Suppressor macrophage treated with lipopolysaccharide for 1 hour (primary cell): ENCODE measurements at regions not wholly inside any gene's neighbourhood (a gene's known extent, or its start where the extent isn't known, plus 50 kb on each side); places are given as distances from the start of the nearest gene placed in this dataset.

Experiments used
- DNase-seq, 3 donors: peaks; one replicate each; pipeline ENCODE4 v3.0.0-alpha.2; 2020 to 2022

DNA sequence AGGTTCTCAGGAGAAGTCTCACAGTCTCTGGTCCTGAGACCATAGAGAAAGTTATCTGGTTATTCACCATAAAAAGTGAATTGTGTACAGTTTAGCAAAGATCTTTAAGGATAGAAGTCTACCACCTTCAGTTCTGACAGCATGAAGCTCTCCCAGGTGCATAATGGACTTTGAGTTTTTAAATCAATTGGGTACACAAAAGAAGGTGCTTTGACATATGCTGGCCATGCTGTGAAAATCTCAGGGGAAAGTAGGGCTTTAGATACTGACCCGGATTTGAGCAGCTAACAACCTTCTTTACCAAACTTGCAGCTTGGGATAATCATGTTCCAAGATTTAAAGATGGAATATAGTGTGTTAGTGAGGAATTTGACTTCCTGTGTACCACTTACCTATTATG lies 264.2 kb downstream of the ZSWIM6 start:
- no peak for DNase-seq

DNA sequence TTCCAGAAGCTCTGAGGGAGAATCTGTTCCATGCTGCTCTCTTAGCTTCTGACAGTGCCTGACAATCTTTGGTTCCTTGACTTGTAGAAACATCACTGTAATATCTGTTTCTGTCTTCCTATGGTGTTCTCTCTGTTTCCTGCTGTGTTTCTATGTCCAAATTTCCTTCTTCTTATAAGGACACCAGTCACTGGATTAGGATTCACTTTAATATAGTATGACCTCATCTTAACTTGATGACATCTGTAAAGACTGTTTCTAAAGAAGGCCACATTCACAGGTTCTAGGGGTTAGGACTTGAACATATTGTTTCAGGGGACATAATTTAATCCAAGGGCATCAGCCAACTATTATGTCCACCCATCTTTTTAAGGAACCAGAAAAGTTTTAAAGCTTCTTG lies 265.6 kb downstream of the ZSWIM6 start:
- DNase-seq, result no peak

DNA sequence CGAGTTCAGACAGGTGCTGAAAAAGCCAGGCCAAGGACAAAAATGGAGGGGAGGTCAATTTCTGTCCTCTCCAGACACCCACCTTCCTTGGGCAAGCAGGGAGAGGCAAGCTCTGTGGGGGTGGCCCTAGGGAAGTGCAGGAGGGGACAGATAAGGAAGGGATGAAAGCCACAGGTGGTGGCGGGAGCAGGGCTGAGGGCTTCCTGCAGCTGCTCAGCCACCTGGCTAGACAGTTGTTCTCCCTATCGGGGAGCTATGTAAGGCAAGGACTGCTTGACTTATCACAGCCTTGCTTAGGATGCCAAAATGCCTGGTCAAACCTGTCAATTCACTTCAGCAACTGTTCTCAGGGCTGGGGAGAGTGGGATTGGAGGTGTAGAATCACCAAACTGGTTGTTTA lies 266.1 kb downstream of the ZSWIM6 start:
- no peak for DNase-seq

DNA sequence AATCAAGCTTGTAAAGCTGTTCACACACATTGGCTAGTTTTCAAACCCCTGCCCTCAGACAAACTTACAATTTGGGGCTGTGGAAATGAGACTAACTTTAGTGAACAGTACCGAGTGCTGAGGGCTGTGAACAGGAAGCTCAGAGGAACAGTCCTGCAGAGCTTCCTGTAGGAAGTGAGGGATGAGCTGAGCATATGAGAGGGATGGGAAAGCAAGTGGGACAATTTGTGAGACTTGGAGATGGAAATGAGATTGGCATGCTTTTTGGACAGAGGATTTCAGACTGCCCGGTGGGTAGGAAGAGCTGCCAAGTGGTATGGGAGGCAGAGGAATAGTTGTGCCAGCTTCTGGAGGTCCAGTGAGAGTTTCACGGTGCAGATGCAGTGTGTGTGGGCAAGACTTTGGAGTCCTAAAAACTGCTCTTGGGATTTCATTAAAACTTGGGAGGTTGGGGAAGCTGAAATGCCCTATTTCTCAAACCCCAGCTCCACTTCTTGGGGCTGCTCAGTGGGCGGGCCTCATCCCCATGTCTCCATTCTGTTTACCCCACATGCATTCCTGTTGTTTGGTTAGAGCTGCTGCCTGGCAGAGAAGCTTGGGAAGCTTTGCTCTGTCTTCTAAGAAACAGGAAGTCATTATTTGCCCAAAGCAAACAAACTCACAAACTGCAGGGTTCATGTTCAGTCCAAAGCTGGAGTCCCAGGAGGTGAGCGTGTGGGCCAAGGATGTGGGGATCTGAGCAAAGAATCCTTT lies 267.5 kb downstream of the ZSWIM6 start:
- no peak for DNase-seq

DNA sequence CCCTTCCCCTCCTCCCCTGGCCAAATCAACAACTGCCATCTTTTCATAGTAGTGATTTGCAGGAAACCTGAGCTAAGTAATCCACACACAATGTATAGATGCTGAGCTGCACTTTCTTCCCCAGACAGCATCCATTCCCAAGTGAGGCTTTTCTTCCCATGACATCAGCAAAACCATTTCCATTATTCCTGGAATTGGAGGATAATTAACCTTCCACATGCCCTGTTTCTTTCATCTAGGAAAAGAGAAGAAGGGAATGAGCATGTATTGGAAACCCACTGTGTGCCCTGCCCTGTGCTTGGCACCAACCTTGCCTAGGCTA lies 268.0 kb downstream of the ZSWIM6 start:
- DNase-seq, result no peak

DNA sequence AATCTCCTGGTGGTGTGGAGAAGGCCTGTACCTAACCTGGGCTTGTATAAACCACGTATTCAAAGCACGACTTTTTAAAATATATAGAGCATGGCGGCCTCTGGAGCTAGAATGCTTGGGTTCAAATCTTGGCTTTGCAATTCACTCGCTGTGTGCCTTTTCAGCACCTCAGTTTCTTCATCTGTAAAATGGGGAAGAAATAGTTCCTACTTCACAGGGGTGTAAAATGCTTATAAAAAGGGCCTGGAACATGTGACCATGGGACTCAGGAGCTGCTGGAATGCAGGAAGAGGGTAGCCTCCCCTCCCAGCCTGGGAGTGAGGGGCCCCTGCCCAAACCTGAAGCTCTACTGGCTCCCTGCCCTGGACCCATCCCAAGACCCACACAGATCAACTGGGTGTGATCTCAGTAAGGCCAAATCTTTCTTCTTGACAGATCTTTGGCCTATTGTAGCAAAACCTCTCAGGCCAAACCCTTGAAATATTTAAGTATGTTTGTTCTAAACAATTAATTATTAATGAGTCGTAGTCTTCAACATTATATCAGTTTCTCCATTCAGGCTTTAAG lies 269.0 kb downstream of the ZSWIM6 start:
- DNase-seq, result no peak

DNA sequence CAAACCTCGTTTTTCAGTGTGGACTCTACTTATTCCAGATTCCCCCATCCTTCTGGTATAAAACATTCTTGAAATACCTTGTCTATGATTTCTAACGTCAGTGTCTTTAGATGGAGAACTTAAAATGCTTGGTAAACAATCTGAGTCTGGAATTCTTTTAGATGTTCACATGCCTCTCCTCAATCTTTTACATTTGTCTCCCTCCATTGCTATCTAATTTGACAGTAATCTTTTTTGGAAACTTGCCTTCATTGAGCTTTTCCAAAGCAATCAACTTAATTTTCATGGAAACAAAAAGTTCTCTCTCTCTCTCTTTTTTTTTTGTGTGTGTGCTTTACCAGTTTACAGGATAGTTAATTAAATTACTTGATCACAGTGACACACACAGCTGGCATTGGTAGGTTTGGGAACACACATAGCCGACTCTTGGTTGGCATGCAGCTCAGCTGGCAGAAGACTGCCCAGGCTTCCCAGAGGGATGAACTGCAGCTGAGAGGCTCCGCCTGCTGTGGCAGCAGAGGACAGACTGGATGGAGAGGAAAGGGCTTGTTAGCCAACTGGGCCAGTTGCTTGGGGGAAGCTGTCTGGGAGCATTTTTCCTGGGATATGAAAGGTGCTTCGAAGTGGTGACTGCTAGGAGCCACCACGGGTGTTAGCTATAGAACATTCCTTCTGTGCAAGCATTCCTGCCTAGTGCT lies 271.3 kb downstream of the ZSWIM6 start:
- DNase-seq, result no peak

DNA sequence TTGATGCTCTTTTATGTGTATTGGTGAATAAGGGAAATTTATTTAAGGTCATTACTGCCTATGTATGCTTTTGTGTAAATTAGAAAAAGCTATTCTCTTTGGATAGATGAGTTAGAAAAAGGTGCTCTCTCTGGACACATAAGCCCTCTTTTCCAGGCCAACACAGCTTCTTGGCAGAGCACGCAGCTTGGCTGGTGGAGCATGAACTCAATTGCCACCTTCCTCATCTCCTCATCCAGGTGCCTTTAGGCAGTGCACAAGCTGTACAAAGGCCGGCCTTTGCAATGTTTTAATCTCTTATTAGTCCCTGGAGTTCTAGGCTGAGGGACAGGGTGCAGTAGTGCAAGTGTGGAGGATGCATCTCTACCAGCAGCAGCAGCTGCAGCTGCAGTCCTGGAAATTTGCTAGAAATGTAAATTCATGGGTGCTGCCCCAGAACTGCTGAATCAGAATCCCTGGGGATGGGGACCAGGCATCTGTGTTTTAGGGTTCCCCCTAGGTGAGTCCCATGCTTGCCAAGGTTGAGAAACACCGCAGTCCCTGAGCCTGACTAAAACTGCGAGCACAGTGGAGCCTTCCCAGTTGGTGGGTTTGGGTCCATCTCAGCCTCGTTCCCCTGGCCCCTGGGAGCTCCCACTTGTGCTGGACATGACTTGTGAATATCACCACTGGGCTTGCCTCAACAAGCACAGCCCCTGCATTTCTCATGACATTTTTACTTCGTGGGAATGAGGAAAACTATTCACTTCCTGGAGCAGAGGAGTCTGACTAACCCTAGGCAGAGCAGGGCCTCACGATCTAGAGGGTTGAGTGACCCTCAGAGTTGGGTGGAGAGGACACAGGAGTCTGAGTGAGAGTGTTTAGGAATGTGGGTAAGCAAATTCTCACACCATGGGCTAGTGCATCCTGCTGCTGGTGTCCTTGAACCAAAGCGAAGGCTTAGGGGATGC lies 272.3 kb downstream of the ZSWIM6 start:
- DNase-seq, result no peak

DNA sequence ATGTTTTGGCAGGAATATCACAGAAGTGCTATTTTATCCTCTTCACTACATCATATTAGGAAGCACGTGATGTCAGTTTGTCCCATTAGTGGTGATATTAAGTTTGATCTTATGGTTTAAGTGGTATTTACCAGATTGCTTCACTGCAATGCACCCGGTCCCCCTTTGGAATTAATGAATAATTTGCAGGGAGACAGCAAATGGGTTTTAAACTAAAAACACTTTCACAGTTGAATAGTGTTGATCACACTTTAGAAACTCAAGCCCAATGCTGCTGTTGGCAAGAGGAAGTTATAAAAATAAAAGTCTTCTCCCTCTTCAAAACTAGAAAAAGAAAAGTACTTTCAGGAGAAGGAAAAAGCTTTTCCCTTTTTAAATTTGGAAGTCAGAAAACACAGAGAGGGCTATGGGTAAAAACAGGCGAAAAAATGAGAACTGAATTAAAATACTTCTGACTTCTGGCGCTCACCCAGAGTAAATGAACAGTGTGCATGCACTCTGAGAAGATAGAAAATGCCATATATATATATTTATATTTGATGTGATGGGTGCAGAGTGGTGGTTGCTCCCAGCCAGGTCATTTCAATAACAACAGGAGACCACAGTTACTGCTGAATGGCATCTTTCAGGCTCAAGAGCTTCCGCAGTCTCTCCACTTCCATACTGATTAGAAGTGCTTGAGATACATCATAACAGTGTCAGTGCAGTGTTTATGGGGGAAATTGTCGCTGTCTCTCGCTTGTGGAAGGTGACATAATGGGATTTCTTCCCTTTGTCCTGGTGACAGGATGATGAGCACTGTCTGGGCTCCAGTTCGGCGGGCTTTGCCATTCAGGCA lies 278.0 kb downstream of the ZSWIM6 start:
- no peak for DNase-seq

DNA sequence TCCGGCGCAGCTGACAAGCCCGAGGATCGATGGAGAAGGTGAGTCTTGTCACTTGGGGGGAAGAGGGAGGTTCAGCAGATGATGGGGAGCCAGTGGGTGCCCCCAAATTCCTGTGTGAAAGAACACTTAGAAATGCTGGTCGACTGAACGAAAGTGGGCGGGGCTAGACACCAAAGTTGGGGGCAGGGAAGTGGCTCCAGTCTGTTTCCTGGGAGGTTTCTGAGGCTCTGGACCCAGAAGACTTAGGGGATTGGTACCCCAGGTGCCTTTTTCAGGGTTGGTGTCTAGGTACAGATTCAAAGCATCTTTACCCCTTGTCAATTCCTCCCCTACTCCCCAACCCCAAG lies 278.6 kb downstream of the ZSWIM6 start:
- no peak for DNase-seq

DNA sequence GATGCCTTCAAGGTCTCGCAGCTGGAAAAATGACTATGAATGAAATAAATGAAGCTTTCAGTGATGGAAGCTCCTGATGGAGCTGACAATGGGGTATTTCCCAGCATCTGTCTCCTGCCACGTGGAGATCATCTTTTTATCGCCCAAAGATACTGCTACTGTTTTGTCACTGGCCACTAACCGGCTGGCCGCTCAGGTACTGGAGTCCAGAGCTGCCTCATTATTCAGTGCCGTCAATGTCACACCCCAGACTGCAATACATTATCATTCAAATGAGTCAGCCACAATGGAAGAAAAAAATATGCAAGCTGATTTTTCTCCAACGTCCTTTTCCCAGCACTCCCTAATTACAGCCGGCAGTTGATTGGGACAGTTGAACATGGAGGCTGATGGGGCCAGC lies 280.4 kb downstream of the ZSWIM6 start:
- DNase-seq, result no peak

DNA sequence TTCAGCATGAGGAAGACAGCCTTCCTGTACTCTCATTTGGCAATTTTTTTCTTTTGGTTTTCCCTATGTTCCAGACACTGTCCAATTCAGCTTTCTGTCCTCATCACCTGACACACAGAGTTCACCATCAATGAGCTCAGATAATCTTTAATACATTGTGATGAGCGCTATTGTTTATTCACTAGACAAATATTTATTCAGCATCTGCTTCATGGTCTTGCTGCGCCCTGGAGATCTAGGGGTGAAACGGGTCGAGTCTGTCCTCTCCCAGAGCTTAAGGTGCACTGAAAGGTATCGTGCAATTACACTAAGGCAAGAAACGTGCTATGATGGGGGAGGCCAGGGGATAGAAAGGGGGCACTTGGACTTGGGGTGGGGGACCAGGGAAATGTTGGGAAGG lies 281.6 kb downstream of the ZSWIM6 start:
- DNase-seq, result no peak

DNA sequence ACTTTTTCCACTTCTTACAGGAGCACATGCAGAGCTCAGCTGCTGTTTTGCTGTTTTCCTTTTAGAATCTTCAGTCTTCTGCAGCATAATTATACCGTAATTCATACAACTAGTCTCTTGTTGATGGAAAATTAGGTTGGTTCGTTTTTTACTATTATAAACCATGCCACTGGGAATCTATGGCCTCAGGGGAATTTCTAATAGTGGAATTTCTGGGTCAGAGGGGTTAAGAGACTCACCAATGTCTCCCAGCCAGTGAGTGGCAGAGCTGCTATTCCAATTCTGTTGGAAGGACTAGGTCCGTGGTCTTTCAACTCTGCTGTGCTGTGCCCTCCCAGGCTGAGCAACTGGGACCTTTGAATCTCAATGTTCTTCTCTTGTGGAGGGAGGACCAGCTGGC lies 282.5 kb downstream of the ZSWIM6 start:
- DNase-seq, result no peak

DNA sequence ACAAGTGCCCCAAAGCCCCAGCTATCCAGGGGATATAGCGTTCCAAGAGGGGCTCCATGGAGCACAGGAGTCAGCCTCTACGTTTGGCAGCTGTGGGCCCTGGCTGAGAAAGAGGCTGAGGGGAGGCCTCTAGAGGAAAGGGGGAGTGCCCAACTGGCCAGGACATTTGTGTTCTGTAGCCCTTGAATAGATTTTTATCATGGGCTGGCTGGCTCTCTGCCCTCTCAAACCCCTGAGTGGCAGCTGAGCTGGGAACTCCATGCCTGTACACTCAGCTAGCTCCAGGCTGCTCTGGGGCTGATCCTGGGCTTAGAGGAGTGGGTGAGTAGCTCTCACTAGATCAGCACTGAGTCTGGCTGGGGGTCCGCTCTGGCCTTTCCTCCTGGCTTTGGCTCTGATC lies 285.0 kb downstream of the ZSWIM6 start:
- no peak for DNase-seq

DNA sequence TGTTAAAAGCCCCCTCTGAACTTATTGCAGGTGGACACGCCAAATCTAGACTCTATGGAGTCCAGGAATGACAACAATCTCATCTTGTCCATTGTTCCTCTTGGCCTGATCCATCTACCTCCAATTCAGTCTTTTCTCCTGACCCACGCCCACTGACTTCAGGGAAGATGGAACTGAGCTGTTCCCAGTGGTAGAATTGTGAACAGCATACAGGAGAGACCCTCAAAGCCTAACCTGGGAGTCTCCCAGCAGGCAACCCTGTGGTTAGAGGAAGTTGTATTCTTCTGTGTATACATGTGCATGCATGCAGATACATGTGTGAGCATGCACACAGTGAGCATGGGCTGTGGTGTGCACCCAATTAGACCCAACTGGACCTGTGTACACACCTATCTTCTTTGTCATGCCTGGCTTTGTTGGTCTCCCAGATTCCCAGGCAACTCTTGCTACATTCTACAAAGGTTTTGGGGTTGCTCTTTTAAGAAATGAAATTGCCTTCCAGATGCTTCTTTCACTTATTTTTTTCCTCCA lies 286.0 kb downstream of the ZSWIM6 start:
- no peak for DNase-seq

DNA sequence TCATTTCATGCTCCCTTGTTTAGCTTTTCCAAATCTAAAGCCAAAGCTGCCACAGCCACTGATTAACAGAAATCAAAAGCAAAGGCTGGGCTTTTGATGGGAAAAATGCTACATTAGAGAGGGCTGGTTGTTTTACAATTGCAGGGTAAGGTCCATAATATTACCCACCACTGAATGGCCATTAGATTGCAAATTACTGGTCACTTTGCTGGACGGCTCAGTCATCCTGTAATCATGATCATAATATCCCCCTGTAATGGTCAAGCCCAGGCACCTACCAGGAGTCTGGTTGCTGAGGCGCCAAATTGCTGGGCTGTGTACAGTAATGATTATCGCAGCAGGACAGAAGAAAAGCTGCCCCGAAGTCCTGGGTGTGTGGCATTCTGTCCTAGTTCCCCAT lies 286.5 kb downstream of the ZSWIM6 start:
- DNase-seq, result no peak

DNA sequence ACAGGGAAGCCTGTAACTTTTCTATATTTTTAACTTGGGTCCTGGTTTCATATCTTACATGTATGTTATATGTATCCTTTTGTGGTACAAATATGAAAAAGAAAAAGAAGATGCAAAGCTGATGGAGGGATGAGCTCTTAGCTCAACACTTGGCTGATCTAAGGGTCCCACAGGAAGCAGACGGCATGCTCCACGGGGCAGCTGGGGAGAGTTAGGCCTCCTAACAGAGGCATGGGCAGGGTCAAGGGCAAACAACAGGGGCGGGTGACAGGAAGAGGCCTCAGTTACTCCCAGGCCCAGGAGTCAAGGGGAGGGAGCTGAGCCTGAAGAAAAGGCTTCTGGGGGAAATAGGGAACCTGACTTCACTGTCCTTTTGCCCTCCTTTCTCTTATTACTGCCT lies 287.2 kb downstream of the ZSWIM6 start:
- no peak for DNase-seq

DNA sequence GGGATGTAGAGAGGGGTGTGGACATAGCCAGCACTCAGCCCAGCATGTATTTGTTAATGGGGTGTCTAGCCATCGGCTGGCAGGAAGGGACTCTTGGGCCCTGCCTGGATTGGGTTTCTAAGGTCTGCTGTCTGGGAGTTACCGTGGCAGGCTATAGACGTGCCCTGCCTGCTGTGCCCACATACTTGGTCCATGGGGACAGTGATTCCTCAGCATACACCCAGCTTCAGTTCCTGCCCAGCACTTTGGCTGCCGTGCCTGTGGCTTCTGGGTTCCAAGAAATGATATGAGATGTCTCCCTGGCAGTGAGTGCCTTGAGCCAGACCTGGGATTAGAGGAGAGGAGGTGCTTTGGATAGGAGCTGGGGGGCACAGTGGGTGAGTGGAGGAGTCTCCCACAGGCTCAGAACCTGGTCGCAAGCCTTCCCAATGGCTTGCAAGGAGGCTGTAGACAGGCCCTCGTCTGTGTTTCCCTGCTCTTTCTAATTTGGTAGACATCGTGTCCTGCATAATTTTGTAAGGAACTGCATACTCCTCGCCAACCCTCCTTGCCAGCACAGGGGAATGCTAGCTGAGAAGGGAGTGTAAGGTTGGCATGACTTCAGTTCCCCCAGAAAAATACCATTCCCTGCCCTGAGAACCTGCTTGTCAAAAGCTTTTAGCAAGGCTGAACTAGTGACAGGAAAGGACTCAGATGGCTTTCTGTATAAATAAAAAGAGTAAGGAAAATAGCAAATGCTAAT lies 287.9 kb downstream of the ZSWIM6 start:
- DNase-seq, result no peak

DNA sequence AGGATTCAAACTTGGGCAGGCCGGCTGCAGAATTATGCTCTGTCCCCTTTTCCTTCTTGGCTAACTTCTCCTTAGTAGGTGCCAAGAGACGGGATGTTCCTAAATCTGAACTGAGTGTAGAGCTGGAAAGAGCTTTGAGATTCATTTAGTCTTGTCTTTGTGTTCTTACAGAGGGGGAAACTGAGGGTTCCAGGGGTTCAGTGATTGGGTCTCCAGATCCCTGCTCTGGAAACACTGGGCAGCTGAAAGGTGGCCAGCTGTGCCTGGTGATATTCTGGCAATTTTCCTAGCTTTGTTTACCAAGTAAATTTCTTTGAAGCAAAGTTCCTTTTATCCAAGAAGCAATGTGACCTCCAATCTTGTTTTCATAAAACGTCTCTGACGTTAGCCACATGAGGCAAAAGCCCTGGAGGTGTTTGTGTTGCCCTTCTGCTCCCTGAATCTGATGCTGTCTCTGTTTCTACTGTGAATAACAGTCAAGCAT lies 288.7 kb downstream of the ZSWIM6 start:
- DNase-seq, result no peak

DNA sequence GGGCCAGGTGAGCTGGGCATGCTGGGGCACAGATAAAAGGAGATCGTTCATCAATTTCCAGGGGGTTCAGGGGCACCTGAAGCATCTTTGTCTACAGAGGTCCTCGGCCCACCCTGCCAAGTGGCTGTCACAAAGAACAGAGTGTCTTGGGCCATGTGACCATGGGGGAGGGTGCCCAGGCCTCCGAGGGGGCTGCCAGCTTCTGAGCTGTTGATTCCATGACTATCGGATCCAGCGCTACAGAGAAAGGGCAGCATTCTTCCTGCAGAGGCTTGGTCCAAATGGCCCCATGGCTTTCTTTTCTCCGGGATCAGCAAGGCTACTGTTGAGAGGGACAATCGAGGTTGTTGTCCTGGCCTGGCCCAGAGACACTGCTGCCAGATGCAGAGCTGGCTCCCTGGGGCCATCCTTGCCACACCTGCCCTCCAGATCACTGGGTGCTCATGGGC lies 289.2 kb downstream of the ZSWIM6 start:
- no peak for DNase-seq

DNA sequence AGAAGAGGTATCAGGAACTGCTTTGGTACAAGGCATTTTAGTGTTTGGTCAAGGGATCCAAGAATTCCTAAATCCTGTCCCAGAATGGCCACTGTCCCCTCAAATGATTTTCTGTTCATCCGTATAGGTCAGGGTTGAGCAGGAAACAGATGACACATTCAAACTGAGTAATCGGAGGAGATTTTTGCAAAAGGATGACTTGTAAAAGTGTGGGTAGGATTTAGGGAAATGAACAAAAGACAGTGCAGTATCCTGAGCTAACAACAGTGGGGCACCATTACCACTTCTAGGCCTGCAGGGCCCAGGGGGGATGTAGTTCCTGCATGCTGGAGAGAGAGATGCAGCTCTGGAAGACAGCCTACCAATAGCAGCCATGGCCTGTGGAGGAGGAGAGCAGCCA lies 290.1 kb downstream of the ZSWIM6 start:
- DNase-seq, result peak; percentile 41 to 78 (median 75)
